ENCODE measurements at regions not wholly inside any gene's neighbourhood (a gene's known extent, or its start where the extent isn't known, plus 50 kb on each side); places are given as distances from the start of the nearest gene placed in this dataset.

- H3K27ac ChIP-seq, result no peak overlapping the region
- no peaks in the 10 kb centered on the region for H3K27me3 ChIP-seq
- TF ChIP-seq POLR2A (IDR thresholded peaks at IDR 0.05) (no peak), CTCF (IDR thresholded peaks at IDR 0.05) (no peak)
- DNase-seq, result no peak
- H3K4me3 ChIP-seq, result no peak overlapping the region
- no peaks in the 10 kb centered on the region for H3K36me3 ChIP-seq
- no peaks in the 10 kb centered on the region for H3K9me3 ChIP-seq
- no peaks in the 10 kb centered on the region for H3K4me1 ChIP-seq
Measured at GRCh38 chr1:57591842-57592241, 168.0 kb upstream of the DAB1 start.

- H3K27me3 ChIP-seq, result no peaks in the 10 kb centered on the region
- H3K27ac ChIP-seq, result no peak overlapping the region
Measured at GRCh38 chr1:57590978-57591377, 167.1 kb upstream of the DAB1 start.

GRCh38 chr1:57586842-57587241 is 163.0 kb upstream of the DAB1 start:
- Histone ChIP-seq H3K27me3 (no peaks in the 10 kb centered on the region), H3K4me3 (no peak overlapping the region), H3K27ac (no peak overlapping the region), H3K36me3 (no peaks in the 10 kb centered on the region), H3K4me1 (no peaks in the 10 kb centered on the region), H3K9me3 (no peaks in the 10 kb centered on the region)
- DNase-seq, result no peak
- TF ChIP-seq POLR2A (IDR thresholded peaks at IDR 0.05) (no peak), CTCF (IDR thresholded peaks at IDR 0.05) (no peak)

More at GRCh38 chr1:57590978-57591377, 167.1 kb upstream of the DAB1 start:
- no peak for TF ChIP-seq CTCF (IDR thresholded peaks at IDR 0.05)
- no peak for TF ChIP-seq POLR2A (IDR thresholded peaks at IDR 0.05)
- no peak overlapping the region for H3K4me3 ChIP-seq
- H3K9me3 ChIP-seq, result no peaks in the 10 kb centered on the region
- H3K36me3 ChIP-seq, result no peaks in the 10 kb centered on the region
- no peak for DNase-seq
- H3K4me1 ChIP-seq, result no peaks in the 10 kb centered on the region

- no peak for TF ChIP-seq CTCF (IDR thresholded peaks at IDR 0.05)
- Histone ChIP-seq H3K9me3 (no peaks in the 10 kb centered on the region), H3K36me3 (no peaks in the 10 kb centered on the region), H3K4me3 (no peak overlapping the region), H3K27me3 (no peaks in the 10 kb centered on the region), H3K27ac (no peak overlapping the region), H3K4me1 (no peaks in the 10 kb centered on the region)
- DNase-seq, result no peak
Measured at GRCh38 chr1:57578680-57579079, 154.8 kb upstream of the DAB1 start.

- no peak for DNase-seq
- H3K27me3 ChIP-seq, result no peaks in the 10 kb centered on the region
- no peak overlapping the region for H3K27ac ChIP-seq
- TF ChIP-seq POLR2A (IDR thresholded peaks at IDR 0.05) (no peak), CTCF (IDR thresholded peaks at IDR 0.05) (no peak)
- no peaks in the 10 kb centered on the region for H3K36me3 ChIP-seq
- no peak overlapping the region for H3K4me3 ChIP-seq
- H3K9me3 ChIP-seq, result no peaks in the 10 kb centered on the region
- no peaks in the 10 kb centered on the region for H3K4me1 ChIP-seq
Measured at GRCh38 chr1:57578099-57578498, 154.2 kb upstream of the DAB1 start.

GRCh38 chr1:57576756-57577155 is 152.9 kb upstream of the DAB1 start:
- no peak overlapping the region for H3K27ac ChIP-seq
- no peaks in the 10 kb centered on the region for H3K4me1 ChIP-seq
- TF ChIP-seq POLR2A (IDR thresholded peaks at IDR 0.05), result no peak
- TF ChIP-seq CTCF (IDR thresholded peaks at IDR 0.05), result no peak
- H3K36me3 ChIP-seq, result no peaks in the 10 kb centered on the region
- no peak overlapping the region for H3K4me3 ChIP-seq
- H3K27me3 ChIP-seq, result no peaks in the 10 kb centered on the region
- no peaks in the 10 kb centered on the region for H3K9me3 ChIP-seq
- peak in 1 of 3 donors; percentile 46 for DNase-seq

Data from Peyer's patch (tissue), 4 donors.